GM12878 (cell line): ENCODE measurements at regions not wholly inside any gene's neighbourhood (a gene's known extent, or its start where the extent isn't known, plus 50 kb on each side); places are given as distances from the start of the nearest gene placed in this dataset.

ENCODE experiments used
- ATAC-seq: fragments of 200-7000 bp; cut with Tn5 transposase; 3 replicates; pipeline ENCODE4 v1.9.1; 2020; ENCODE audit warnings: mild to moderate bottlenecking, moderate library complexity
- BruUV-seq: library from RNA; stranded (reverse); fragments of 400-500 nt; replicated peaks from 2 replicates; lab custom pipeline; 2021; lab: Mats Ljungman, UMichigan
- CTCF ChIA-PET: fragments of 300-600 bp; sonication (Branson Sonifier 250); formaldehyde crosslinking; extraction: SDS; loops from one replicate; lab custom pipeline; 2021; ENCODE audit warnings: inconsistent platforms; lab: Yijun Ruan, JAX
- POLR2A ChIA-PET: fragments of 350-600 bp; formaldehyde crosslinking; extraction: SDS; loops from one replicate; lab custom pipeline; 2021; ENCODE audit warnings: inconsistent platforms; lab: Charles Lee
- RAD21 ChIA-PET: fragments of 300-600 bp; sonication (Branson Sonifier 250); formaldehyde crosslinking; loops from one replicate; lab custom pipeline; 2023; ENCODE audit warnings: antibody characterized with exemption; ENCODE audit not compliant: unreplicated experiment; lab: Charles Lee
- SMC1A ChIA-PET: fragments of 300-600 bp; sonication (Branson Sonifier 250); formaldehyde crosslinking; loops from one replicate; lab custom pipeline; 2023; ENCODE audit not compliant: unreplicated experiment, uncharacterized antibody; lab: Charles Lee
- DNase-seq: peaks from one replicate; pipeline ENCODE4 v3.0.0-alpha.2; 2011; ENCODE audit warnings: low read depth, low spot score
- FAIRE-seq: peaks from 3 replicates; lab custom pipeline; 2011; peaks lifted over from hg19 to GRCh38; lab: Jason Lieb, UNC
- H2AFZ ChIP-seq: 2 replicates; pipeline ENCODE4 v1.6.0; 2011; ENCODE audit warnings: low read depth, low read length, control low read depth; ENCODE audit not compliant: control insufficient read depth
- H3K27ac ChIP-seq: 2 replicates; pipeline ENCODE4 v1.5.1; 2011; ENCODE audit warnings: control low read depth; ENCODE audit not compliant: control insufficient read depth, insufficient read depth
- H3K27me3 ChIP-seq, 2 experiments: replicated peaks in 1 of 2; 2 replicates each; pipeline versions ENCODE4 v1.6.0 to v1.6.1; 2011; ENCODE audit warnings: low read length in 1 of 2; ENCODE audit not compliant: control insufficient read depth in 2 of 2, insufficient read depth in 2 of 2
- H3K36me3 ChIP-seq, 2 experiments: 2 replicates each; pipeline ENCODE4 v1.5.1; 2011; ENCODE audit warnings: low read length in 1 of 2; ENCODE audit not compliant: control insufficient read depth in 2 of 2, insufficient read depth in 2 of 2
- H3K4me1 ChIP-seq: 2 replicates; pipeline ENCODE4 v1.6.1; 2011; ENCODE audit warnings: mild to moderate bottlenecking, low read length, moderate library complexity, mixed read lengths; ENCODE audit not compliant: control insufficient read depth, insufficient read depth
- H3K4me2 ChIP-seq: 2 replicates; pipeline ENCODE4 v1.6.0; 2011; ENCODE audit warnings: control low read depth; ENCODE audit not compliant: control insufficient read depth, insufficient read depth
- H3K4me3 ChIP-seq: fragments of 200-600 bp; sonication (generic); 2 replicates; pipeline ENCODE4 v1.5.1; 2016
- H3K79me2 ChIP-seq: 2 replicates; pipeline ENCODE4 v1.6.0; 2011; ENCODE audit warnings: low read length; ENCODE audit not compliant: control insufficient read depth, insufficient read depth
- H3K9ac ChIP-seq: 2 replicates; pipeline ENCODE4 v1.8.0; 2011; ENCODE audit warnings: low read length, control low read depth, mixed read lengths; ENCODE audit not compliant: control insufficient read depth, insufficient read depth
- H3K9me3 ChIP-seq: replicated peaks from 3 replicates; pipeline ENCODE4 v1.5.1; 2011; ENCODE audit warnings: mild to moderate bottlenecking, low read length; ENCODE audit not compliant: control insufficient read depth, insufficient read depth
- H4K20me1 ChIP-seq: 2 replicates; pipeline ENCODE4 v1.6.0; 2011; ENCODE audit not compliant: control insufficient read depth, insufficient read depth
- BACH1 ChIP-seq: fragments of 450-650 bp; IDR thresholded peaks from 2 replicates; pipeline ENCODE4 v1.6.1; 2017; ENCODE audit warnings: mild to moderate bottlenecking, borderline replicate concordance
- CEBPZ ChIP-seq: fragments of 150-350 bp; IDR thresholded peaks from 2 replicates; pipeline ENCODE4 v1.6.1; 2016; ENCODE audit warnings: low read depth, low read length
- E2F8 ChIP-seq: fragments of 450-650 bp; IDR thresholded peaks from 2 replicates; pipeline ENCODE4 v1.6.1; 2018; ENCODE audit warnings: mild to moderate bottlenecking, low read depth, moderate library complexity; ENCODE audit not compliant: partially characterized antibody
- IRF5 ChIP-seq: fragments of 450-650 bp; IDR thresholded peaks from 2 replicates; pipeline ENCODE4 v1.6.1; 2017; ENCODE audit warnings: borderline replicate concordance
- KDM1A ChIP-seq: fragments of 200-600 bp; sonication (generic); IDR thresholded peaks from 2 replicates; pipeline ENCODE4 v1.6.1; 2016; ENCODE audit warnings: borderline replicate concordance
- KLF5 ChIP-seq: fragments of 450-650 bp; IDR thresholded peaks from 2 replicates; pipeline ENCODE4 v1.6.1; 2014; ENCODE audit warnings: mild to moderate bottlenecking; ENCODE audit not compliant: partially characterized antibody
- MYC ChIP-seq: IDR thresholded peaks from 2 replicates; pipeline ENCODE4 v1.6.1; 2011; ENCODE audit warnings: mild to moderate bottlenecking, low read length, moderate library complexity, inconsistent platforms; ENCODE audit not compliant: insufficient read depth, insufficient replicate concordance, insufficient read length, severe bottlenecking
- NFXL1 ChIP-seq: fragments of 450-650 bp; IDR thresholded peaks from 2 replicates; pipeline ENCODE4 v1.6.1; 2017; ENCODE audit warnings: antibody characterized with exemption, mild to moderate bottlenecking, borderline replicate concordance
- PAX8 ChIP-seq: fragments of 450-650 bp; IDR thresholded peaks from 2 replicates; pipeline ENCODE4 v1.6.1; 2017; ENCODE audit warnings: mild to moderate bottlenecking, moderate library complexity
- RAD21 ChIP-seq: IDR thresholded peaks from 2 replicates; pipeline ENCODE4 v1.6.1; 2011; ENCODE audit warnings: mild to moderate bottlenecking, low read depth, low read length, moderate library complexity; ENCODE audit not compliant: insufficient read depth
- ZNF622 ChIP-seq: fragments of 450-650 bp; IDR thresholded peaks from 2 replicates; pipeline ENCODE4 v1.6.1; 2017; ENCODE audit warnings: mild to moderate bottlenecking, inconsistent platforms
- WGBS: methylation state at CpG from one replicate; pipeline ENCODE4 v1.1.6; 2016; ENCODE audit warnings: low lambda C conversion rate; ENCODE audit not compliant: insufficient replicate concordance, insufficient coverage; ENCODE audit errors: missing lambda C conversion rate; 5-methylcytosine and 5-hydroxymethylcytosine counted together
- in situ Hi-C: fragments of 300-500 bp; cut with MboI; formaldehyde crosslinking; loops from 9 replicates; pipeline ENCODE4 v1.14.3; 2018; ENCODE audit warnings: mixed read lengths
- intact Hi-C: fragments of 100-400 bp; cut with micrococcal nuclease; formaldehyde crosslinking; loops from one replicate; pipeline ENCODE4 v1.14.2; 2022; ENCODE audit not compliant: unreplicated experiment

- TF ChIP-seq IRF5 (no peak), PAX8 (no peak), RAD21 (no peak), NFXL1 (no peak), KDM1A (no peak)
These were observed 214.5 kb downstream of the SNX13 start (continued) for GRCh38 chr7:17725821-17726220.

- H4K20me1 ChIP-seq: no peaks in the 10 kb centered on the region
- 8% methylated on average over 3 of the region's 3 CpGs for WGBS
- no peak overlapping the region for H2AFZ ChIP-seq
- H3K9ac ChIP-seq: no peak overlapping the region
- DNase-seq (no peak), FAIRE-seq (no peak), ATAC-seq (no peak)
- H3K4me2 ChIP-seq: no peak overlapping the region
- intact Hi-C loops (no loop called here), in situ Hi-C loops (no loop called here)
- no peaks in the 10 kb centered on the region for H3K36me3 ChIP-seq
- TF ChIP-seq NFXL1 (no peak), MYC (no peak), KLF5 (no peak), E2F8 (no peak), BACH1 (no peak), ZNF622 (no peak), CEBPZ (no peak)
- SMC1A ChIA-PET: no interaction called here
- RAD21 ChIA-PET: no interaction called here
- H3K9me3 ChIP-seq: no peaks in the 10 kb centered on the region
- CTCF ChIA-PET: no interaction called here
- no peak overlapping the region for H3K27ac ChIP-seq
- BruUV-seq: no TSS peak
- no peak overlapping the region for H3K4me3 ChIP-seq
- H3K79me2 ChIP-seq: no peaks in the 10 kb centered on the region
- no peaks in the 10 kb centered on the region; a peak in 1 of 4 replicates for H3K27me3 ChIP-seq
- H3K4me1 ChIP-seq: no peaks in the 10 kb centered on the region
- POLR2A ChIA-PET: no interaction called here
These were observed 208.2 kb downstream of the SNX13 start for GRCh38 chr7:17732083-17732482.
